MCF 10A (cell line): ENCODE measurements at regions not wholly inside any gene's neighbourhood (a gene's known extent, or its start where the extent isn't known, plus 50 kb on each side); places are given as distances from the start of the nearest gene placed in this dataset.

Experiments used
- BruUV-seq: library from RNA; stranded (reverse); fragments of 400-500 nt; replicated peaks from 2 replicates; lab custom pipeline; 2021; lab: Mats Ljungman, UMichigan
- CTCF ChIA-PET: fragments of 300-600 bp; sonication (Branson Sonifier 250); formaldehyde crosslinking; extraction: SDS; loops from one replicate; lab custom pipeline; 2021; ENCODE audit warnings: antibody characterized with exemption, inconsistent platforms; lab: Yijun Ruan, JAX
- POLR2A ChIA-PET: fragments of 300-600, 350-650 bp; sonication (Branson Sonifier 250); formaldehyde crosslinking; extraction: SDS; loops from one replicate; lab custom pipeline; 2020; ENCODE audit warnings: antibody characterized with exemption, inconsistent platforms; lab: Yijun Ruan, JAX
- DNase-seq: peaks from one replicate; pipeline ENCODE4 v3.0.0-alpha.2; 2018; ENCODE audit not compliant: unreplicated experiment
- H3K27ac Mint-ChIP-seq: one replicate; pipeline ENCODE4 v1.8.0; 2022; ENCODE audit warnings: mild to moderate bottlenecking, low read depth, mixed read lengths; ENCODE audit not compliant: unreplicated experiment
- H3K27me3 Mint-ChIP-seq: one replicate; pipeline ENCODE4 v1.8.0; 2022; ENCODE audit warnings: mixed read lengths; ENCODE audit not compliant: insufficient read depth, unreplicated experiment
- H3K36me3 Mint-ChIP-seq: one replicate; pipeline ENCODE4 v1.8.0; 2022; ENCODE audit warnings: mild to moderate bottlenecking, moderate library complexity, mixed read lengths; ENCODE audit not compliant: insufficient read depth, unreplicated experiment
- H3K4me1 Mint-ChIP-seq: one replicate; pipeline ENCODE4 v1.8.0; 2022; ENCODE audit warnings: mixed read lengths; ENCODE audit not compliant: insufficient read depth, unreplicated experiment
- H3K4me3 Mint-ChIP-seq: one replicate; pipeline ENCODE4 v1.8.0; 2022; ENCODE audit warnings: mild to moderate bottlenecking, moderate library complexity, mixed read lengths; ENCODE audit not compliant: unreplicated experiment
- H3K9me3 Mint-ChIP-seq: one replicate; pipeline ENCODE4 v1.8.0; 2022; ENCODE audit warnings: mixed read lengths; ENCODE audit not compliant: unreplicated experiment
- CTCF ChIP-seq: fragments of 200-600 bp; IDR thresholded peaks from one replicate; pipeline ENCODE4 v1.8.0; 2022; ENCODE audit warnings: antibody characterized with exemption, mild to moderate bottlenecking; ENCODE audit not compliant: unreplicated experiment
- intact Hi-C: fragments of 100-400 bp; cut with micrococcal nuclease; formaldehyde crosslinking; loops from 2 replicates; pipeline ENCODE4 v1.14.1; 2022

- ChIA-PET CTCF (no interaction called here), POLR2A (no interaction called here)
- TF ChIP-seq CTCF = no peak
- DNase-seq = no peak
- H3K9me3 Mint-ChIP-seq = no peaks in the 10 kb centered on the region
- peaks cover 16% of the 10 kb centered on the region for H3K4me1 Mint-ChIP-seq
- no TSS peak for BruUV-seq
- H3K27me3 Mint-ChIP-seq = no peaks in the 10 kb centered on the region
- intact Hi-C loops = no loop called here
- H3K27ac Mint-ChIP-seq = no peak overlapping the region
- no peaks in the 10 kb centered on the region for H3K36me3 Mint-ChIP-seq
- no peak overlapping the region for H3K4me3 Mint-ChIP-seq
Measured at GRCh38 chr14:53711205-53711604, 245.4 kb downstream of the BMP4 start.

- POLR2A ChIA-PET = interaction anchor here (0.6 kb wide), 1 partner anchor 287 kb away, joined by 3 read pairs; no protein-coding TSS in a partner anchor
- H3K9me3 Mint-ChIP-seq = no peaks in the 10 kb centered on the region
- peak; percentile 14 for DNase-seq
Measured at GRCh38 chr14:53710615-53711014, 246.0 kb downstream of the BMP4 start.

GRCh38 chr14:53709381-53709780 is 247.2 kb downstream of the BMP4 start:
- no peak overlapping the region for H3K27ac Mint-ChIP-seq
- no peaks in the 10 kb centered on the region for H3K9me3 Mint-ChIP-seq
- no TSS peak for BruUV-seq

More at GRCh38 chr14:53710615-53711014, 246.0 kb downstream of the BMP4 start:
- TF ChIP-seq CTCF = no peak
- no peaks in the 10 kb centered on the region for H3K27me3 Mint-ChIP-seq
- no TSS peak for BruUV-seq
- no peak overlapping the region for H3K27ac Mint-ChIP-seq
- peaks cover 13% of the 10 kb centered on the region for H3K4me1 Mint-ChIP-seq
- intact Hi-C loops = no loop called here
- no peak overlapping the region for H3K4me3 Mint-ChIP-seq
- H3K36me3 Mint-ChIP-seq = no peaks in the 10 kb centered on the region
- CTCF ChIA-PET = no interaction called here

GRCh38 chr14:53703457-53703856 is 253.2 kb downstream of the BMP4 start:
- BruUV-seq = no TSS peak
- Mint-ChIP-seq H3K4me1 (no peaks in the 10 kb centered on the region), H3K27ac (no peak overlapping the region), H3K36me3 (no peaks in the 10 kb centered on the region), H3K9me3 (no peaks in the 10 kb centered on the region), H3K27me3 (no peaks in the 10 kb centered on the region), H3K4me3 (no peak overlapping the region)
- intact Hi-C loops = no loop called here
- CTCF ChIA-PET = interaction anchor here (0.8 to 1.5 kb wide), 2 partner anchors 11 to 200 kb away, joined by 3 read pairs; no protein-coding TSS in a partner anchor
- TF ChIP-seq CTCF = no peak
- DNase-seq = no peak
- POLR2A ChIA-PET = no interaction called here

More at GRCh38 chr14:53709381-53709780, 247.2 kb downstream of the BMP4 start:
- POLR2A ChIA-PET = no interaction called here
- Mint-ChIP-seq H3K27me3 (no peaks in the 10 kb centered on the region), H3K4me3 (no peak overlapping the region), H3K36me3 (no peaks in the 10 kb centered on the region), H3K4me1 (peaks cover under 1% of the 10 kb centered on the region)
- TF ChIP-seq CTCF = no peak
- no peak for DNase-seq
- intact Hi-C loops = no loop called here
- CTCF ChIA-PET = no interaction called here
